Activated CD8-positive, alpha-beta T cell treated with anti-CD3 and anti-CD28 coated beads for 36 hours (primary cell): ENCODE measurements at regions not wholly inside any gene's neighbourhood (a gene's known extent, or its start where the extent isn't known, plus 50 kb on each side); places are given as distances from the start of the nearest gene placed in this dataset.

Source experiments
- ATAC-seq: fragments of 200-7000 bp; cut with Tn5 transposase; one replicate; pipeline ENCODE4 v1.10.0; 2021; ENCODE audit warnings: mild to moderate bottlenecking, moderate library complexity
- CTCF ChIA-PET: fragments of 350-600 bp; sonication (Branson Sonifier 250); formaldehyde crosslinking; loops from one replicate; lab custom pipeline; 2021; ENCODE audit warnings: antibody characterized with exemption; lab: Charles Lee
- POLR2A ChIA-PET: fragments of 350-600 bp; sonication (Branson Sonifier 250); formaldehyde crosslinking; loops from one replicate; lab custom pipeline; 2021; ENCODE audit warnings: antibody characterized with exemption; lab: Charles Lee
- DNase-seq: peaks from one replicate; pipeline ENCODE4 v3.0.0-alpha.2; 2020
- H3K27ac Mint-ChIP-seq: one replicate; pipeline ENCODE4 v1.8.0; 2021; ENCODE audit warnings: mild to moderate bottlenecking, mixed read lengths
- H3K27me3 Mint-ChIP-seq: one replicate; pipeline ENCODE4 v1.8.0; 2021; ENCODE audit warnings: mixed read lengths
- H3K36me3 Mint-ChIP-seq: one replicate; pipeline ENCODE4 v1.8.0; 2021; ENCODE audit warnings: low read depth, mixed read lengths
- H3K4me1 Mint-ChIP-seq: one replicate; pipeline ENCODE4 v1.8.0; 2021; ENCODE audit warnings: low read depth, mixed read lengths
- H3K4me3 Mint-ChIP-seq: one replicate; pipeline ENCODE4 v1.8.0; 2021; ENCODE audit warnings: mild to moderate bottlenecking, moderate library complexity, mixed read lengths
- H3K9me3 Mint-ChIP-seq: one replicate; pipeline ENCODE4 v1.8.0; 2021; ENCODE audit warnings: mixed read lengths
- intact Hi-C: fragments of 100-400 bp; cut with micrococcal nuclease; formaldehyde crosslinking; loops from one replicate; pipeline ENCODE4 v1.10.0; 2022
- TF ChIP-seq, protein P1 (sequence below): fragments of 200-600 bp; IDR thresholded peaks from one replicate; pipeline ENCODE4 v1.8.0; 2022; ENCODE audit warnings: antibody characterized with exemption, mild to moderate bottlenecking

DNA sequence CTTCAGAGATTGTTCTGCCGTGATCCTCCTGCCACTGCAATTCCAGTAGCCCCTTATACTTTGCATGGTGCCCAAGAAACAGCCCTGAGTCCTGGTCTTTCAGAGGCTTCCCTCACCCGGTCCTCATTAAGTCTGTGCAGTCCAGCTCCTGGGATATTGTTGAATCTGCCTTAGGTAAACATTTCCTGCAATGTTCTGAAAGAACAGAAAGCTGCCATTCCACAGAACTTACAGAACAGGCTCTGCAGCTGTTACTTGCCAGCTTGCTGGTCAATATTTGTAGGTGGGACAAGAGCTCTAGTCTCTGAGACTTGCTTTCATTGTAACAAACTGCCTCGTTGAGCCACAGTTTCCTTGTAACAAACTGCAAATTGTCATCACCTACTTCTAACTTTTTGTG, 115.0 kb upstream of the KIF5B start:
- intact Hi-C loops, result no loop called here
- CTCF ChIA-PET, result no interaction called here

DNA sequence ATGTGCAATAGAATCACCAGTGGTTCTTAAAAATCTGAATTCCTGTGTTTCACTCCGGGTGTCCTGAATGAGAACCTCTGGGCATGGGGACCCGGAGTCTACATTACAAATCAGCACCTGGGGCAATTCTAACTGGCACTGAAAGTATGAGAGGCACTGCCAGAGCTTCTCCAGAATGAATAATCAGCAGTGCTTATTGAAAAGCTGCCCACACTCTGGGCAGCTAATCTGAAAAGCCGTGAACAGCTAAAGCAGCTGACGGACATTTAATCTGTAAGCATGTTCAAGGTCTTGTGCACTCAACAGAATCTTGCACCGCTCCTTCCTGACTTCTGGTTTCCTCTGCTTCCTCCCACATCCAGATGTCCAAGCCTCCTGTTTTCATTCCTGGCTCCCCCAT, 113.3 kb upstream of the KIF5B start:
- no peaks in the 10 kb centered on the region for H3K36me3 Mint-ChIP-seq
- POLR2A ChIA-PET, result no interaction called here
- TF ChIP-seq, protein P1, sequence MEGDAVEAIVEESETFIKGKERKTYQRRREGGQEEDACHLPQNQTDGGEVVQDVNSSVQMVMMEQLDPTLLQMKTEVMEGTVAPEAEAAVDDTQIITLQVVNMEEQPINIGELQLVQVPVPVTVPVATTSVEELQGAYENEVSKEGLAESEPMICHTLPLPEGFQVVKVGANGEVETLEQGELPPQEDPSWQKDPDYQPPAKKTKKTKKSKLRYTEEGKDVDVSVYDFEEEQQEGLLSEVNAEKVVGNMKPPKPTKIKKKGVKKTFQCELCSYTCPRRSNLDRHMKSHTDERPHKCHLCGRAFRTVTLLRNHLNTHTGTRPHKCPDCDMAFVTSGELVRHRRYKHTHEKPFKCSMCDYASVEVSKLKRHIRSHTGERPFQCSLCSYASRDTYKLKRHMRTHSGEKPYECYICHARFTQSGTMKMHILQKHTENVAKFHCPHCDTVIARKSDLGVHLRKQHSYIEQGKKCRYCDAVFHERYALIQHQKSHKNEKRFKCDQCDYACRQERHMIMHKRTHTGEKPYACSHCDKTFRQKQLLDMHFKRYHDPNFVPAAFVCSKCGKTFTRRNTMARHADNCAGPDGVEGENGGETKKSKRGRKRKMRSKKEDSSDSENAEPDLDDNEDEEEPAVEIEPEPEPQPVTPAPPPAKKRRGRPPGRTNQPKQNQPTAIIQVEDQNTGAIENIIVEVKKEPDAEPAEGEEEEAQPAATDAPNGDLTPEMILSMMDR, result no peak
- ATAC-seq (no peak), DNase-seq (no peak)
- H3K4me3 Mint-ChIP-seq, result no peak overlapping the region
- peaks cover 2% of the 10 kb centered on the region for H3K27me3 Mint-ChIP-seq
- H3K4me1 Mint-ChIP-seq, result no peaks in the 10 kb centered on the region
- intact Hi-C loops, result no loop called here
- CTCF ChIA-PET, result interaction anchor here (1.4 kb wide), 1 partner anchor 21 kb away, joined by 3 read pairs; no protein-coding TSS in a partner anchor
- no peaks in the 10 kb centered on the region for H3K9me3 Mint-ChIP-seq
- H3K27ac Mint-ChIP-seq, result no peak overlapping the region

More for the DNA sequence above, 115.0 kb upstream of the KIF5B start:
- no peak for DNase-seq
- Mint-ChIP-seq H3K36me3 (no peaks in the 10 kb centered on the region), H3K4me3 (no peak overlapping the region), H3K27ac (no peak overlapping the region), H3K9me3 (no peaks in the 10 kb centered on the region), H3K27me3 (peaks cover 2% of the 10 kb centered on the region), H3K4me1 (no peaks in the 10 kb centered on the region)
- ATAC-seq, result no peak
- TF ChIP-seq, protein P1, result no peak
- POLR2A ChIA-PET, result no interaction called here

DNA sequence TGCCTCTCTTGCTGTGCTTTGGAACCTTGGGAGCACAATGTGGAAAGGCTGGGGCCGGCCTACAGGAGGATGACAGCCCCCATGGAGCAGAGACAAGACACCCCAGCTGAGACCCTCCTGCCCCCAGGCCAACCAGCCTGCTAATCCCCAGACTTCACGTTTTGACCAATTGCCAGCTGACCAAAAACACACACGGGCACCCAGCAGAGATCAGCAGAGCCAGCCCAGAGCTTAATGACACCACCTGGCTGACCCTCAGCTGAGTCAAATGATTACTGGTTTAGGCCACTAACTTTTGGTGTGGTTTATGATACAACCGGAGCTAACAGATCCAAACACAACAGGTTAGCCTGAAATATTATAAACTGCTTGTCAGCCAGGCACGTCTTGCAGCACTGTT, 111.2 kb upstream of the KIF5B start:
- TF ChIP-seq, protein P1, result no peak
- ATAC-seq (no peak), DNase-seq (no peak)
- Mint-ChIP-seq H3K9me3 (no peaks in the 10 kb centered on the region), H3K4me1 (no peaks in the 10 kb centered on the region), H3K4me3 (no peak overlapping the region), H3K36me3 (no peaks in the 10 kb centered on the region), H3K27ac (no peak overlapping the region), H3K27me3 (peaks cover 2% of the 10 kb centered on the region)
- intact Hi-C loops, result no loop called here
- POLR2A ChIA-PET, result no interaction called here
- CTCF ChIA-PET, result no interaction called here

GRCh38 chr10:32166365-32166764, 110.1 kb upstream of the KIF5B start:
- peaks cover 2% of the 10 kb centered on the region for H3K27me3 Mint-ChIP-seq
- intact Hi-C loops, result no loop called here
- ChIA-PET CTCF (no interaction called here), POLR2A (no interaction called here)
- no peaks in the 10 kb centered on the region for H3K4me1 Mint-ChIP-seq
- no peak overlapping the region for H3K4me3 Mint-ChIP-seq
- H3K27ac Mint-ChIP-seq, result no peak overlapping the region
- H3K9me3 Mint-ChIP-seq, result no peaks in the 10 kb centered on the region
- TF ChIP-seq, protein P1, result no peak
- ATAC-seq (no peak), DNase-seq (no peak)
- no peaks in the 10 kb centered on the region for H3K36me3 Mint-ChIP-seq

GRCh38 chr10:32163762-32164148, 107.5 kb upstream of the KIF5B start:
- no peak overlapping the region for H3K4me3 Mint-ChIP-seq
- ChIA-PET CTCF (no interaction called here), POLR2A (no interaction called here)
- peaks cover 2% of the 10 kb centered on the region for H3K27me3 Mint-ChIP-seq
- no peaks in the 10 kb centered on the region for H3K4me1 Mint-ChIP-seq
- H3K36me3 Mint-ChIP-seq, result no peaks in the 10 kb centered on the region
- no peak overlapping the region for H3K27ac Mint-ChIP-seq
- no peak for ATAC-seq
- DNase-seq, result no peak
- no peaks in the 10 kb centered on the region for H3K9me3 Mint-ChIP-seq
- TF ChIP-seq, protein P1, result no peak
- intact Hi-C loops, result no loop called here
